Right lobe of liver (tissue), 4 donors: ENCODE measurements at regions not wholly inside any gene's neighbourhood (a gene's known extent, or its start where the extent isn't known, plus 50 kb on each side); places are given as distances from the start of the nearest gene placed in this dataset.

Source experiments
- POLR2A ChIP-seq: fragments of 450-650 bp; IDR thresholded peaks from one replicate; pipeline ENCODE4 v1.6.1; 2017; ENCODE audit warnings: antibody characterized with exemption, mild to moderate bottlenecking
- TF ChIP-seq, protein P1 (sequence below), 4 donors: fragments of 200-600 bp in 3 of 4; fragments of 450-650 bp in 1 of 4; IDR thresholded peaks; one replicate each; pipeline versions ENCODE4 v1.5.1 to v1.8.0; 2016 to 2022; ENCODE audit warnings: antibody characterized with exemption in 4 of 4, mild to moderate bottlenecking in 2 of 4
- donor health status: DM: no; HTN: no; CAD: no.
- donor health status: DM: no; HTN: no; CAD: no.
- donor health status: DM: no; HTN: yes; CAD: no.

DNA sequence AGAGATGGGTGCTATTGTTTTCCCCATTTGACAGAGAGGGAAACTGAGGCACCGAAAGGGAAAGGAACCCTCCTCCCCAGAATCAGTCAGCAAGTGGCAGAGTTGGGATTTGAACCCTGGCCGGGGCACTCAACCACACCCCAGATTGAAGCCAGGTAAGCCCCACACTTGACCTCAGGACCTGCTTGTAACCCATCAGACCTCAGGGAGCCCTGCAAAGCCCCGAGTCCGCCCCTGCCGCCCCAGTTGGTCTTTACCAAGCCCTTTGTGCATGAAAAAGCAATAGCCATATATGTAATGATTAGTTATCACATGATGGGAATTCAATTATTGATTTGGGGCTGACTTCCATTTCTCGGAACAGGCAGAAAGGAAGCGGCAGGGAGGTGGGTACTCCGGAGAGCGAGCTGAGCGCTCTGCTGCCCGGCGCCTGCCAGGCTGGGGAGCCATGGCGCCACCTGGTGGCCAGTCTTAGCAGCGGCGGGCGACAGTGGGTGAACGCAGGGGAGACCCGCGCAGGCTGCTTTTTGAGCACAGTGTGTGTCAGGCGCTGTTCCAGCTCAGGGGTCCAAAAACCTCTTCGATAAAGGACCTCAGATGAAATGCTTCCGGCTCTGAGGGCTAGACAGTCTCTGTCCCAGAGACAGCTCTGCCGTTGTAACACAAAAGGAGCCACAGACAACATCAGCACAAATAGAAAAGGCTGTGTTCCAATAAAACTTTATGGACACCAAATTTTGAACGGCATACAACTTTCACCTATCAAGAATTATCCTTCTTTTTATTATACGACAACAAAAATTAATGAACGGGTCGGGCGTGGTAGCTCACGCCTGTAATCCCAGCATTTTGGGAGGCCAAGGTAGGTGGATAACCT is 82.9 kb upstream of the CACNA1A start:
- TF ChIP-seq, protein P1, sequence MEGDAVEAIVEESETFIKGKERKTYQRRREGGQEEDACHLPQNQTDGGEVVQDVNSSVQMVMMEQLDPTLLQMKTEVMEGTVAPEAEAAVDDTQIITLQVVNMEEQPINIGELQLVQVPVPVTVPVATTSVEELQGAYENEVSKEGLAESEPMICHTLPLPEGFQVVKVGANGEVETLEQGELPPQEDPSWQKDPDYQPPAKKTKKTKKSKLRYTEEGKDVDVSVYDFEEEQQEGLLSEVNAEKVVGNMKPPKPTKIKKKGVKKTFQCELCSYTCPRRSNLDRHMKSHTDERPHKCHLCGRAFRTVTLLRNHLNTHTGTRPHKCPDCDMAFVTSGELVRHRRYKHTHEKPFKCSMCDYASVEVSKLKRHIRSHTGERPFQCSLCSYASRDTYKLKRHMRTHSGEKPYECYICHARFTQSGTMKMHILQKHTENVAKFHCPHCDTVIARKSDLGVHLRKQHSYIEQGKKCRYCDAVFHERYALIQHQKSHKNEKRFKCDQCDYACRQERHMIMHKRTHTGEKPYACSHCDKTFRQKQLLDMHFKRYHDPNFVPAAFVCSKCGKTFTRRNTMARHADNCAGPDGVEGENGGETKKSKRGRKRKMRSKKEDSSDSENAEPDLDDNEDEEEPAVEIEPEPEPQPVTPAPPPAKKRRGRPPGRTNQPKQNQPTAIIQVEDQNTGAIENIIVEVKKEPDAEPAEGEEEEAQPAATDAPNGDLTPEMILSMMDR (IDR thresholded peaks at IDR 0.05) = peak; percentile 78 to 99 (median 96)
- no peak for TF ChIP-seq POLR2A
